OCI-LY3 (cell line): ENCODE measurements at regions not wholly inside any gene's neighbourhood (a gene's known extent, or its start where the extent isn't known, plus 50 kb on each side); places are given as distances from the start of the nearest gene placed in this dataset.

Source experiments
- CTCF ChIP-seq: fragments of 200-600, 300-600 bp; sonication (generic); IDR thresholded peaks from 2 replicates; pipeline ENCODE4 v1.5.1; 2014; ENCODE audit warnings: antibody characterized with exemption, low read length, low read depth
- EZH2phosphoT487 ChIP-seq: fragments of 200-600 bp; shearing (Covaris generic); IDR thresholded peaks from 2 replicates; pipeline ENCODE4 v1.6.1; 2018; ENCODE audit warnings: antibody characterized with exemption, mixed run types, low read depth

- TF ChIP-seq CTCF (no peak), EZH2phosphoT487 (no peak)
Measured at GRCh38 chr2:123916051-123916450, 109.0 kb upstream of the CNTNAP5 start.
